Neural progenitor cell (in vitro differentiated cells): ENCODE measurements at regions not wholly inside any gene's neighbourhood (a gene's known extent, or its start where the extent isn't known, plus 50 kb on each side); places are given as distances from the start of the nearest gene placed in this dataset.

Experiments
- EZH2 ChIP-seq: fragments of 200-600 bp; sonication (generic); IDR thresholded peaks from 2 replicates; pipeline ENCODE4 v1.6.1; 2017; ENCODE audit warnings: antibody characterized with exemption, mild to moderate bottlenecking, moderate library complexity
- TF ChIP-seq, protein P1 (sequence below): fragments of 200-600 bp; sonication (generic); IDR thresholded peaks from 2 replicates; pipeline ENCODE4 v1.5.1; 2017; ENCODE audit warnings: antibody characterized with exemption, mild to moderate bottlenecking

DNA sequence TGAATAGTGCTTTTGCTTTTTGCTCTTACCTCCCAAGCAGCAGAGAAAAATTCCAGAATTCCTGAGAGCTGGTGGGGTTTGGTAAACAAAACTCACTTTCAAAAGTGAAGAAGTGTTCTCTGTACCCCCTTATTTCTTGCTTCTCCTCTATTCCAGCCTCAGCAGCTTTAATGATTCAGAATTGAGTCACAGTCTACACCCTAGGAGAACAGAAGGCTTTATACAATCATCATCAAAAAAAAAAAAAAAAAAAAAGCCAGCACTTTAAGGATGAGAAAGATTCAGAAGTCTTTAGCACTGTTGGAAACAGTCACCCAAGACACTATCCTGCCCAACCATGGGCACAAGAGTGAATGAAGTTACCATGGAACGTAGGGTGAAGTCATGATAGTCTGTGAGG, 1583.1 kb upstream of the PCDH10 start:
- TF ChIP-seq, protein P1, sequence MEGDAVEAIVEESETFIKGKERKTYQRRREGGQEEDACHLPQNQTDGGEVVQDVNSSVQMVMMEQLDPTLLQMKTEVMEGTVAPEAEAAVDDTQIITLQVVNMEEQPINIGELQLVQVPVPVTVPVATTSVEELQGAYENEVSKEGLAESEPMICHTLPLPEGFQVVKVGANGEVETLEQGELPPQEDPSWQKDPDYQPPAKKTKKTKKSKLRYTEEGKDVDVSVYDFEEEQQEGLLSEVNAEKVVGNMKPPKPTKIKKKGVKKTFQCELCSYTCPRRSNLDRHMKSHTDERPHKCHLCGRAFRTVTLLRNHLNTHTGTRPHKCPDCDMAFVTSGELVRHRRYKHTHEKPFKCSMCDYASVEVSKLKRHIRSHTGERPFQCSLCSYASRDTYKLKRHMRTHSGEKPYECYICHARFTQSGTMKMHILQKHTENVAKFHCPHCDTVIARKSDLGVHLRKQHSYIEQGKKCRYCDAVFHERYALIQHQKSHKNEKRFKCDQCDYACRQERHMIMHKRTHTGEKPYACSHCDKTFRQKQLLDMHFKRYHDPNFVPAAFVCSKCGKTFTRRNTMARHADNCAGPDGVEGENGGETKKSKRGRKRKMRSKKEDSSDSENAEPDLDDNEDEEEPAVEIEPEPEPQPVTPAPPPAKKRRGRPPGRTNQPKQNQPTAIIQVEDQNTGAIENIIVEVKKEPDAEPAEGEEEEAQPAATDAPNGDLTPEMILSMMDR: no peak
- no peak for TF ChIP-seq EZH2
